SKM-1 (cell line): ENCODE measurements at regions not wholly inside any gene's neighbourhood (a gene's known extent, or its start where the extent isn't known, plus 50 kb on each side); places are given as distances from the start of the nearest gene placed in this dataset.

Experiments
- DNase-seq: peaks from one replicate; lab custom pipeline; 2025; ENCODE audit not compliant: unreplicated experiment; lab: John Stamatoyannopoulos, UW

GRCh38 chr3:159635047-159635641 lies 353.5 kb upstream of the IL12A start:
- DNase-seq = no peak

DNA sequence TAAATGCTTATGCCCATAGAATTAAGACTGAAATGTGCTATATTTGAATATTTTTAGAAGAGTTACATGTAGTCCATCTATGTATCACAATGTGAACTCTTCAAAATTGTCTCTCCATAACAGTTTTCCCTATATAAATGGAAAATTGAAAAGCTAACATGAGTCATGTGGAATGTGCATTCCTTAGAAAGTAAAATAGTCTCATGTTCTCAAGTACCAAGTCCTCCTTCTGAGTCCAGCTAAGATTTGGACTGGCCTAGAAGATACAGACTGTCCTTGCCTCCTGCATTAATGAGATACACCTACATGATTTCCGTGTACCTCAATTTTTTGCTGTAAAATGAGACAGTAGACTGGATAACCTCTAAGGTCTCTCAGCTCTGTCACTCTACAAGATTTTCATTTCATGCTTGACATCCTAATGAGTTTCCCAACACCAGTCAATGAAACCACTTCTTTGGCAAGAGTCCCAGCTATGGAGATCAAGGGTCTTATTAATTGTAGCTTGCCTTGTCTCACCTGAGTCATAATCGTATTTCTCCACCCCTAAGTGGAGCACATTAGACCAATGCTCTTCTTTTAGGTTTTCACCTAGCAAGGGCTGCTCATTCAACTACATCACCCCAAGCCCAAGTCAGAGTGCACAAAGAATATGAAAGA lies 350.6 kb upstream of the IL12A start:
- DNase-seq = no peak

DNA sequence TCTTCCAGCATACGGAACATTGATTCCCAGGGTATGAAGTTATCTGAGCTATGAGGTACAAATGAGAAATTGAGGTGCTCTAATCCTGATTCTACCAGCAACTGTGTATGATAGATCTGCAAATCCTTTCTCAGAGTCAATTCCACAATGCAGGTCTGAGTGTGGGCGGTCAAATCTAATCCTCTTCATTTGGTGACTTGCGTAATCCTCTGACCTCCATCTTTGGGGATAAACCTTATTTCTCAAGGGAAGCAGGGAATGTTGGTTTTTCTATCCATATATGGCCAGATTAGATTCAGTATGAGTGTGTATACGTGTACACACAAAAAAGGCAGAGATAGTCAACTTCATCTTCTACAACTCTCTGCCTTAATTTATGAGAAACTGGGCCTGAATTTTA lies 348.4 kb upstream of the IL12A start:
- no peak for DNase-seq

GRCh38 chr3:159643406-159643805 lies 345.2 kb upstream of the IL12A start:
- DNase-seq = no peak

GRCh38 chr3:159645874-159646273 lies 342.8 kb upstream of the IL12A start:
- no peak for DNase-seq

DNA sequence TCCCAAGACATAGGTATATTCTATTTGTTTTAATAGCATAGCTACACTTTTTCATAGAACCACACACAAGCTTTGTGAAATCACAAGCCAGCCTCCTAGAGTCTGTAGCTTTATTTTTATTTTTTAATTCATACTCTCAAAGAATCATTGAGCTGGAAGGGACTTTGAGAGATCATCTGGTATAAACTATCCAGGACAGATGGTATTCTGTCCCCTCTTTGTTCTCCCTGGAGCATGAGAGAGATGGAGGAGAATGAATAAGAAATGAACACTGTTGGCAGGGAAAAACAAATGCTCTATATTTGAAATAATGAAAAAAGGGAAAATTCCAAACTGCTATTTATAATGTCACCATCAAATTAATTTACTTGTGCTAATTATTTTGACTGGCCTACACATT lies 338.7 kb upstream of the IL12A start:
- DNase-seq = no peak

GRCh38 chr3:159650726-159651125 lies 337.9 kb upstream of the IL12A start:
- DNase-seq = no peak

DNA sequence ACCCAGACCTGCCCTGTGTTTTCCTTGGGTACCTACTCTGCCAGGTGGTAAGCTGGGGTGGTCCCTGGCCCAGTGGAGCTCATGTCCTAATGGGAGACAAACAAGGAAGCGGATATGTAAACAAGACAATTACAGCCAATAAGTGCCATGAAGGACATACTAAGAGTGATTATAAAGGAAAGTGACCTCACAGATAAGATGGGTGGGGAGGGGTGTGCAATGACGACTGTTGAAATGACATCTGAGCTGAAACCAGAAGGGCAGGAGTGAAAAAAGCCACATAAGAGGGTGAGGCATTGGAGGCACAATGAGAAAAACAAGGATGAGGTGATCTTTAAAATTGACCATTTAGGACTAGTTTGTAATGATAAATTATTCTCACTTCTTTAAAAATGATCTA lies 336.2 kb upstream of the IL12A start:
- no peak for DNase-seq

DNA sequence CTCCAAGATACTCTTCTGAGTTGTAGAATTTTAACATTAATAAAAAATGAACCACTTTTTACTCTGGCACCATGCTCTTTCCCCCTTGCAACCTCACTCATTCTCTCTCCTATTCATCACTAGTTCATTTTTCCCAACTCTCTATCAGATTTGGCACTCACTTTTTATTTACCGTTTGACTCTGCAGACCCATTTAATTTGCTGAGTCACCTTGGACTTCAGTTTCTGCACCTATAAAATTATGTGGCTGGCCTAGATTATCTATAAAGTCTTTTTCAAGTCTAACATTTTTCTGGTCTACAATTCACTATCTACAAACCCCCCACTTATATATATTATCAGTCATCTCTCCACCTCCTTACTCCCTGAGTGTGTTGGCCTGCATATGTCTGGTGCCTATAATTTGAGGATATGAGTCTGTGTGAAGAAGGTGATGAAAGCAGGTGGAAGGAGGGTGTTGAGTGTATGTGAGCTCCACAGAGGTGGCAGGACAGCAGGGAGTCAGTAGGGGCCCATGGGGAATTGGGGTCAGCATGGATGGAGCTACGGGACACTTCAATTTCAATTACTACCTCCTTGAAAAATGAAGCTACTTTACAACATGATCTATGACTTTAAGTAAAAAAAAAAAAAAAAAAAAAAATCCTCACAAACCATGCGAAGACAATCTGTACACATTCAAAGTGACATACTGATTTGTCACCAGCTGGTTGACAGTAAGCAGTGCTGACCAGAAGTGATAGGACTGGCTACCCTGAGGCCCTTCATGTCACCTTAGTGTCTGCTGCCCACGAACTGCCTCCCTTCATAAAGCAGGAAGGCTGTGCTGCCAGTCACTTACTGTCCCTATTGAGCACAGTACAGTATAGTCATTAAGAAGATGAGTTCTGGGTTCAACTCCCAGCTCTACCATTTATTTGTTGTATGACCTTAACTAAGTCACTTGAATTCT lies 334.2 kb upstream of the IL12A start:
- no peak for DNase-seq

DNA sequence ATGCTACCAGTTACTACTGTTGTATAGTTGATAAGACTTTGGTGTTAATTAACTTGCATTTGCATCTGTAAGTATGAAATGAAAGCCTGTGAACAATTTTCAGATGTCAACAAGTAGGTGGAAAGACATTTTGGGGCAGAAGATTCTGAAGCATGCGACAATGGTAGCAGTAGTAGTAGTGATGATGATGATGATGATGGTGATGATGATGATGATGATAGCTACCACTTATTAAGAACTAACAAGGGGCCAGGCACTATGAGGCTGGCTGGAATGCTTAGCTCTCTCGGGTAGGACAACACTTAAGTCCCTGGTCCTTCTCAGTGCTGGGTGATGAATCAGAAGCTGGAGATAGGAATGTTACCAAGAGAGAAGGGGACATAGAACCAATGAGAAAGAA lies 333.4 kb upstream of the IL12A start:
- no peak for DNase-seq

- DNase-seq = no peak
These were observed 331.5 kb upstream of the IL12A start for GRCh38 chr3:159657176-159657575.

DNA sequence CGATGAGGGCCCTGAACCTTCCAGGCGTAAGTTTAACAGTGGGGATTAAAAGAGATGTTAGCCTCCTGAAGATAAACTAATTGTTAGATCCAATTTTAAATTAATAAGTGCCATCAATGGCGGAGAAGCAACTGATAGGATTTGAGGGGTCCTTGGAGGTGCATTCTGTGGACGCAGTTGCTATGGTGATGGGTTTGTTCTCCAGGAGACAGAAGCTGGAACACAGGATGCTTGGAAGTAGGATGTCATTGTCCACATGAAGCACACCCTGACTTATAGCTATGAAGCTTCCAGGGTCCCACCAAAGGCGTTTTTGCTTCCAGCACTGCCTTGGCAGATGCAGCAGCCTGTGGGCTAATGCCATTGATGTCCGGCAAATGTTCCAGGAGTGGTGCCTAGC lies 331.0 kb upstream of the IL12A start:
- DNase-seq = no peak

DNA sequence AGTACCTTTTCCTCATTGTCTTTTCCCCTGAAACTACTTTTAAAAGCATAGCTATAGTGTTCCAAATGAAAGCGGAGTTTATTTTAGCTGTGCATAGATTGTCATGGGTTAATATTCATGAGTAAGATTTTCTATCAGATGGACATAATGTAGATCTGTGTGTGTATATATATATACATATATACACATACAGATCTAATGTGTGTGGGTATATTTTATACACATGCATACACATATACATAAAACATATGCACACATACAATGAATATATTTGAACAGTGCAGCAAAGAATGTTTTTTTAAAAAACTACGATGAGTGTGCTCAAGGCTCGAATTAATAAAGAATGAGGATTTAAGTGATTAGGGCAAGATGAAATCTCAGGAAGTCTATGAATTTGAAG lies 328.3 kb upstream of the IL12A start:
- DNase-seq = no peak

GRCh38 chr3:159660901-159661300 lies 327.7 kb upstream of the IL12A start:
- no peak for DNase-seq

DNA sequence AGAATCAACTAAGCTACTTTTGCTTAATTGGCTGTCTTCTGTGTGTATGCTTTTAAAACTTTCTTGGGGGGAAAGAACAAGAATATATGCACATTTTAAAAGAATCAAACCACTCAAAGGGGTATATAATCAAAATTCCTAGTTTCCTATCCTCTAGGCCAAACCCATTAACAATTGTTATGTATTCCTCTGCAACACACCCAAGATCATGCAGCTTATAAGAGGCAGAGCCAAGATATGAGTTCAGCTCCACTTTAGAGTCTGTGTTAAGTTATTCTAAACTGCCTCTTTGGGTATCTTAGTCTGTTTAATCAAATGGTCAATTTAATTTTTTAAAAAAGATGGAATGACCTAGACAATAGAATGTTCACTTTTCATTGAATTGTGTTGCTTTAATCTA lies 326.1 kb upstream of the IL12A start:
- no peak for DNase-seq

GRCh38 chr3:159664006-159664405 lies 324.6 kb upstream of the IL12A start:
- DNase-seq = no peak

DNA sequence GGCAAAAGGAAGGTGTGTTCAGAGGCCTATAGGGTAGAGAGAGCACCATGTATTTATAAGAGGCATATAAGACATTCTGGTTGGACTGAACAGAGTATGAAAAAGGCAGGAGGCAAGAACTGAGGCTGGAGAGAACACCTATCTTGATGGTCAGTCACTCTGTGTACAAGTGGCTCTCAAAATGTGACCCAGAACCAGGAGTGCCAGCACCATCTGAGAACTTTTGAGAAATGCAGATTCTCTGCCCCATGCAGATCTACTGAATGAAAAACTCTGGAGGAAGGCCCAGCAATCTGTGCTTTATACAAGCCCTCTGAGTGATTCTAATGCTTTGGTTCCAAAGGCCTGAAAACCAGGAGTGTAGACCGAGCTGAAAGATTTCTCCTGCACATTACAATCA lies 324.0 kb upstream of the IL12A start:
- DNase-seq = no peak

GRCh38 chr3:159667261-159667660 lies 321.4 kb upstream of the IL12A start:
- DNase-seq = no peak

DNA sequence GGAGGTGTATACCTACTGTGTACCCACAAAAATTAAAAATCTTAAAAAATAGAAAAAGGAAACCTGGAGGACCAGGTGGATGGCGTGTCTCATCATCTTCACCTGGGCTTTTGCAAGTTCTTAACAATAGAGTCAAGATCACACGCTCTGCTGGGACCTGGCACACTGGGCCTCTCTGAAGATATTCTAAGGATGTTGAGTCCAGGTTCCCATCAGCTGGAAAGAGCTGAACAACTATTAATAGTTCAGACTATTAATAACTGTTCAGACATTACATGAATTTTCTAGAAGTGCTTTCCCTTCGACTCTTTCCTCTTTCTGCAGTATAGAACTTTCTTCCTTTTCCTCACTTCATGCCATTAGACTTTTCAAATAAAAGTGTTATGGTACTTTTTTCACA lies 320.2 kb upstream of the IL12A start:
- DNase-seq = no peak

DNA sequence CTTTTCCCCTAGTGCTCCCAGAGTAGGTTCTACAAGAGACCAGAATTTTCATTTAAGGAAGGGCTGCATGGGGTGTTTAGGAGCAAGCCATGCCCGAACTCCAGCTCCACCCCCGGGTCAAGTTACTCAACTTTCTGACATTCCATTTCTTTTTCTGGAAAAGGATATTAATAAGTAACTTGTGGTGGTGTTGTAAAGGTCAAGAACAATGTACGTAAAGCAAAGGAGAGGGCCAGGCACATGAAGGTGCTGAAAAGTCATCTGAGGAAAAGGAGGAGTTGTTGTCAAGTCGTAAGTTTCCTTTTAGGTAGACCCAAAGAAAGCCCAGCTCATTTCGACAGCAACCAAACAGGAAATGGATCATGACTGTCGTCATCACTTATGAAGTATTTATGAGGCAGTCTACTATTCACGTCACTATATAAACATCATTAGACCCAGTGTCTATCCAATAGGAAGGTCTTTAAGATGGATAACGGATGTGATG lies 319.6 kb upstream of the IL12A start:
- no peak for DNase-seq

DNA sequence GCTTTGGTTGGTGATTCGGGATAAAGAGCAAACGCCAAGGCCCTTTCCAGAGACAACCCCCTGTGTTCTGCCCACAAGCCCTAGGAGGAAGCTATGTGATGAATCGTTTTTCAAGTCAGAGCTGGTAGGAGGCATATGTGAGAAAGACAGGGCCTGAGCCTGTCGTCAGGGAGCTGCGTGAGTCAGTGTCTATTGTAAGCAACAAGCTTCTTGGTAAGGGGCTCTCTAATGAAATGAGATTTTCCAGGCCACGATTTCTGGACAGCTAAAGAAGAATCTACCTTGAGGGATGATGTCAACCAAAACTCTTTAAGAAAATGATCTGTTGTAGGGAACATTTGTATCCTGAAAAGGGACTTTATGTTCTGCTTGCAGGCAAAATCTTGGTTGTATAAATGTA lies 318.9 kb upstream of the IL12A start:
- no peak for DNase-seq
